ENCODE measurements at regions not wholly inside any gene's neighbourhood (a gene's known extent, or its start where the extent isn't known, plus 50 kb on each side); places are given as distances from the start of the nearest gene placed in this dataset.
"Not testable (repeated sequence)": the region's sequence is repeated elsewhere in the genome, so short reads cannot be mapped to it uniquely, and the experiment has no call there.

DNA sequence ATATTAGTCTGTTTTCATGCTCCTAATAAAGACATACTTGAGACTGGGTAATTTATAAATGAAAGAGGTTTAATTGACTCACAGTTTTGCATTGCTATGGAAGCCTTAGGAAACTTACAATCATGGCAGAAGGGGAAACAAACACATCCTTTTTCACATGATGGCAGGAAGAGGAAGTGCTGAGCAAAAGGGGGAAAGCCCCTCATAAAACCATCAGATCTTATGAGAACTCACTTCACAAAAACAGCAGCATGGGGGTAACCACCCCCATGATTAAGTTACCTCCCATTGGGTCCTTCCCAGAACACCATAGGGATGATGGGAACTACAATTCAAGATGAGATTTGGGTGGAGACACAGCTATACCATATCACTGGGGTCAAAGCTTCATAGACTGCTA lies 254.2 kb downstream of the ERMARD start:
- H3K27ac ChIP-seq = no peak overlapping the region
- ATAC-seq (no peak), DNase-seq (no peak)
- H3K4me3 ChIP-seq = no peak overlapping the region
- intact Hi-C loops (cut with DNase I) = no loop called here
- TF ChIP-seq, protein P1, sequence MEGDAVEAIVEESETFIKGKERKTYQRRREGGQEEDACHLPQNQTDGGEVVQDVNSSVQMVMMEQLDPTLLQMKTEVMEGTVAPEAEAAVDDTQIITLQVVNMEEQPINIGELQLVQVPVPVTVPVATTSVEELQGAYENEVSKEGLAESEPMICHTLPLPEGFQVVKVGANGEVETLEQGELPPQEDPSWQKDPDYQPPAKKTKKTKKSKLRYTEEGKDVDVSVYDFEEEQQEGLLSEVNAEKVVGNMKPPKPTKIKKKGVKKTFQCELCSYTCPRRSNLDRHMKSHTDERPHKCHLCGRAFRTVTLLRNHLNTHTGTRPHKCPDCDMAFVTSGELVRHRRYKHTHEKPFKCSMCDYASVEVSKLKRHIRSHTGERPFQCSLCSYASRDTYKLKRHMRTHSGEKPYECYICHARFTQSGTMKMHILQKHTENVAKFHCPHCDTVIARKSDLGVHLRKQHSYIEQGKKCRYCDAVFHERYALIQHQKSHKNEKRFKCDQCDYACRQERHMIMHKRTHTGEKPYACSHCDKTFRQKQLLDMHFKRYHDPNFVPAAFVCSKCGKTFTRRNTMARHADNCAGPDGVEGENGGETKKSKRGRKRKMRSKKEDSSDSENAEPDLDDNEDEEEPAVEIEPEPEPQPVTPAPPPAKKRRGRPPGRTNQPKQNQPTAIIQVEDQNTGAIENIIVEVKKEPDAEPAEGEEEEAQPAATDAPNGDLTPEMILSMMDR (IDR thresholded peaks at IDR 0.05) = no peak
- no peaks in the 10 kb centered on the region for H3K36me3 ChIP-seq
- peaks cover 1% of the 10 kb centered on the region for H3K4me1 ChIP-seq
- H3K9me3 ChIP-seq = no peaks in the 10 kb centered on the region
- H3K27me3 ChIP-seq = no peaks in the 10 kb centered on the region

DNA sequence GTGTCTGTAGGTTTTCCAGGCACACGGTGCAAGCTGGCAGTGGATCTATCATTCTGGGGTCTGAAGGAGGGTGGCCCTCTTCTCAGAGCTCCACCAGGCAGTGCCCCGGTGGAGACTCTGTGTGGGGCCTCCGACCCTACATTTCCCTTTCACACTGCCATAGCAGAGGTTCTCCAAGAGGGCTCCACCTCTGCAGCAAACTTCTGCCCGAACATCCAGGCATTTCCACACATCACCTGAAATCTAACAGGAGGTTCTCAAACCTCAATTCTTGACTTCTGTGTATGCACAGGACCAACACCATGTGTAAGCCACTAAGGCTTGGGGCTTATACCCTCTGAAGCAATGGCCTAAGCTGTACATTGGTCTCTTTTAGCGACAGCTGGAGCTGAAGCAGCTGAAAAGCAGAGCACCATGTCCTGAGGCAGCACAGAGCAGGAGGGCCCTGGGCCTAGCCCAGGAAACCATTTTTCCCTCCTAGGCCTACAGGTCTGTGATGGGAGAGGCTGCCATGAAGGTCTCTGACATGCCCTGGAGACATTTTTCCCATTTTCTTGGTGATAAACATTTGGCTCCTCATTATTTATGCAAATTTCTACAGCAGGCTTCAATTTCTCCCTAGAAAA lies 253.3 kb downstream of the ERMARD start:
- H3K27me3 ChIP-seq = no peaks in the 10 kb centered on the region
- DNase-seq (no peak), ATAC-seq (no peak)
- H3K4me3 ChIP-seq = no peak overlapping the region
- TF ChIP-seq, protein P1 (IDR thresholded peaks at IDR 0.05) = no peak
- H3K36me3 ChIP-seq = no peaks in the 10 kb centered on the region
- intact Hi-C loops (cut with DNase I) = no loop called here
- no peak overlapping the region for H3K27ac ChIP-seq
- H3K4me1 ChIP-seq = no peaks in the 10 kb centered on the region
- H3K9me3 ChIP-seq = no peaks in the 10 kb centered on the region

DNA sequence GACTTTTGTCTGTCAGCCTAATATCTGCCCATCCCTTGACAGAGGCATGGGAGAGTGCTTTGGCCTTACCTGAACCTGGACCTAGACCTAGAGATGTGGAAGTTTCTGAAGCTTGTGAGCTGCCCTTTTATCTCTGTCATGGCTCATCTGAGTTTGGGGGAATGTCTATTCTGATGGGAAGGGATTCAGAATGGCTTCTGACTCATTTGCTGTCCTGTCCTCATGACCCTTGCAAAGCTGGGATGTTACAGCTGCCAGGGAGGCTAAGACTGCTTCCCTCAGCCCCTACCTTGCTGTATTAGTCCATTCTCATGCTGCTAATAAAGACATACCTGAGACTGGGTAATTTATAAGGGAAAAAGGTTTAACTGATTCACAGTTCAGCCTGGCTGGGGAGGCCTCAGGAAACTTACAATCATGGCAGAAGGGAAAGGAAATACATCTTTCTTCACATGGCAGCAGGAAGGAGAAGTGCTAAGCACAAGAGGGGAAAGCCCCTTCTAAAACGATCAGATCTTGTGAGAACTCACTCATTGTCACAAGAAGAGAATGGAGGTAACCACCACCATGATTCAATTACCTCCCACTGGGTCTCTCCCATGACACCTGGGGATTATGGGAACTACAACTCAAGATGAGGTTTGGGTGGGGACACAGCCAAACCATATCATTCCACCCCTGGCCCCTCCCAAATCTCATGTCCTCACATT lies 252.2 kb downstream of the ERMARD start:
- Histone ChIP-seq H3K4me3 (no peak overlapping the region), H3K27ac (no peak overlapping the region), H3K27me3 (no peaks in the 10 kb centered on the region), H3K36me3 (no peaks in the 10 kb centered on the region), H3K4me1 (no peaks in the 10 kb centered on the region), H3K9me3 (no peaks in the 10 kb centered on the region)
- ATAC-seq (no peak), DNase-seq (no peak)
- intact Hi-C loops (cut with DNase I) = no loop called here
- TF ChIP-seq, protein P1 (IDR thresholded peaks at IDR 0.05) = no peak

DNA sequence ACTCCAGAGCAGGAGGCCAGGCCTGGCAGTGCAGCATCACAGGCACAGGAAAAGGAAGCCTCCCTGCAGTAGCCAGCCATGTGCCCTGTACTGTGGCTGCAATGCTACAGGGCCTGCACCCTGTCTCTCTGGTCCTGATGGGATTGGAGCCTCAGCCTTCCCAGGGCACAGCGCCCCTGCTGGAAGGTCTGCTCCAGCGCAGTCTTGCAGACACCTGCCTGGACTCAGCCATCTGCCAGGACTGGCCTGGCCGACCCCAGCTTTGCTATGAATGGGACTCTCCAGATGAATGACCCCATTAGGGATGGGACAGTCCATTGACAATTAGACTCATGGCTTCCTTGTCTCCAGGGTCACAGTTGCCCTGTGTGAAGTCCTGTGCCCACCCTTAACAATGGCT lies 251.6 kb downstream of the ERMARD start:
- Histone ChIP-seq H3K9me3 (no peaks in the 10 kb centered on the region), H3K27ac (no peak overlapping the region), H3K27me3 (no peaks in the 10 kb centered on the region), H3K4me3 (no peak overlapping the region), H3K36me3 (no peaks in the 10 kb centered on the region), H3K4me1 (no peaks in the 10 kb centered on the region)
- DNase-seq = no peak
- intact Hi-C loops (cut with DNase I) = no loop called here
- ATAC-seq = peak; percentile 38
- TF ChIP-seq, protein P1 (IDR thresholded peaks at IDR 0.05) = no peak

DNA sequence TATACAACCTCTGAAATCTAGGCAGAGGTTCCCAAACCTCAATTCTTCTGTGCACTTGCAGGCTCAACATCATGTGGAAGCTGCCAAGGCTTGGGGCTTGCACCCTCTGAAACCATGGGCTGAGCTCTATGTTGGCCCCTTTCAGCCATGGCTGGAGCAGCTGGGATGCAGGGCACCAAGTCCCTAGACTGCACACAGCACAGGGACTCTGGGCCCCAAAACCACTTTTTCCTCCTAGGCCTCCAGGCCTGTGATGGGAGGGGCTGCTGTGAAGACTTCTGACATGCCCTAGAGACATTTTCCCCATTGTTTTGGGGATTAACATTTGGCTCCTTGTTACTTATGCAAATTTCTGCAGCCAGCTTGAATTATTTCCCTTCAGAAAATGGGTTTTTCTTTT lies 250.4 kb downstream of the ERMARD start:
- ATAC-seq; H3K36me3 ChIP-seq; H3K4me3 ChIP-seq; H3K4me1 ChIP-seq; H3K27ac ChIP-seq; intact Hi-C loops (cut with DNase I); H3K9me3 ChIP-seq; DNase-seq; H3K27me3 ChIP-seq: not testable (repeated sequence)

DNA sequence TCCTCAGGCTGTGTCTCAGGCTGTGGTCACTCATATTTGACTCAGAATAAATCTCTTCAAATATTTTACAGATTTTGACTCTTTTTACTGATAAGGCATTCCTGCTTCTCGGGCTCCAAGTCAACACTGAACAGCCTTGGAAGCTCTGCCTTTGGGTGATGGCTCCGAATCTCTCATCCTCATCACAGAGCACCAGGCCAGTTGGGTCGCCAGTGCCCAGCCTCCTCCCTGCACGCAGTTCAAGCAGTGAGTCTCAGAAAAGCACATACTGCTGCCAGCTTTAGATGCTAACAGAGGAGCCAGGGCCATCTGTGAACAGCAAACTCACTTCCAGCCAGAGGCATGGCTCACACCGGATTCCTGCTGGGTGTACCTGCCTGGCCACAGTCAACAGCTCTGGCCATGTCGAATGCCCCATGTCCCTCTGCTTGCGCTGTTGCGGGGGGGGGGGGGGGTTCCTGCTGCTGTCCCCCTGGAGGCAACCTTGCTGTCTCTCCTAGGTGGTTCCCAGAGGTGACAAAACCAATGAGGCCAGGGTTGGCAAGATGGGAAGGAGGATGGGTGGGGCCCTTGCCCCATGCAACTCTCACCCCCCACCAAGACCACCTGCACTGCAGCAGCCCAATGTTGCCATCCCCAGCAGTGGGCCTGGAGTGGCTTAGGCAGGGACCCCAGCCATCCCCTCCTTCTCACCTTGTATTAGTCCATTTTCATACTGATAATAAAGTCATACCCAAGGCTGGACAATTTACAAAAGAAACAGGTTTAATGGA lies 248.8 kb downstream of the ERMARD start:
- Histone ChIP-seq H3K4me3 (no peak overlapping the region), H3K27me3 (no peaks in the 10 kb centered on the region), H3K9me3 (no peaks in the 10 kb centered on the region), H3K36me3 (no peaks in the 10 kb centered on the region), H3K27ac (no peak overlapping the region), H3K4me1 (no peaks in the 10 kb centered on the region)
- TF ChIP-seq, protein P1 (IDR thresholded peaks at IDR 0.05) = no peak
- intact Hi-C loops (cut with DNase I) = no loop called here
- no peak for ATAC-seq
- DNase-seq = no peak

All from upper lobe of right lung (tissue), 1 donor.